NB4 (cell line): ENCODE measurements at regions not wholly inside any gene's neighbourhood (a gene's known extent, or its start where the extent isn't known, plus 50 kb on each side); places are given as distances from the start of the nearest gene placed in this dataset.

ENCODE experiments used
- POLR2A ChIP-seq: IDR thresholded peaks from 2 replicates; pipeline ENCODE4 v1.6.1; 2011; ENCODE audit warnings: mild to moderate bottlenecking; ENCODE audit not compliant: insufficient read length; ENCODE audit errors: extremely low read depth
- TF ChIP-seq, protein P1 (sequence below): IDR thresholded peaks from one replicate; pipeline ENCODE4 v1.5.1; 2012; ENCODE audit warnings: low read depth, low read length
- TF ChIP-seq, protein P2 (sequence below): IDR thresholded peaks from 2 replicates; pipeline ENCODE4 v1.6.1; 2011; ENCODE audit warnings: low read depth, low read length

DNA sequence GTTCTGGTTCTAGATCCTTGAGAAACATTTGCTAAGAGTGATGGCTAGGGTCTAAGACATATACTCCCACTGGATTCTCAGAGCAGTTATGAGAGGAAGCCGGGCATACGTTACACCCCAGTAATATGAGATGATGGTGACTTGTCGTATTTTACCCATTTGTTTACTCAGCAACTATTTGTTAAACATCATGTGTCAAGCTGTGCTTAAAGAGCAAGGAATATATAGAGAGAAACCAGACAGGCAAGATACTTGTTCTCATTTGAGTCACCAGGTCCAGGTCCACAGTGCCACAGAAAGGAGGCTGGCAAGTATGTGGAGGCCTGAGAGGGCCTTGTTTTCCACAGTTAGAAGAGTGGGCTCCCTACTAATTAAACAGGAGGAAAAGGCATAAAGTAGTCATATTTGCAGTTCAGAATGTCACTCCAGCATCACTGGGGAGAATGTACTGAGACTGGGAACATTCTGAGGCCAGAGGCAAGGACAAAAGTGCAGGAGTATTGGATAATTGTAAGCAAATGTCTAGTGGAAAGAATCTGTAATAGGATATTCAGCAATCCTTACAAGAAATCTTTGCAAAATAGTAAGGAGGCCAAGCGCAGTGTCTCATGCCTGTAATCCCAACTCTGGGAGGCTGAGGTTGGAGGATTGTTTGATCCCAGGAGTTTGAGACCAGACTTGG is 142.2 kb downstream of the IRS2 start:
- TF ChIP-seq, protein P1, sequence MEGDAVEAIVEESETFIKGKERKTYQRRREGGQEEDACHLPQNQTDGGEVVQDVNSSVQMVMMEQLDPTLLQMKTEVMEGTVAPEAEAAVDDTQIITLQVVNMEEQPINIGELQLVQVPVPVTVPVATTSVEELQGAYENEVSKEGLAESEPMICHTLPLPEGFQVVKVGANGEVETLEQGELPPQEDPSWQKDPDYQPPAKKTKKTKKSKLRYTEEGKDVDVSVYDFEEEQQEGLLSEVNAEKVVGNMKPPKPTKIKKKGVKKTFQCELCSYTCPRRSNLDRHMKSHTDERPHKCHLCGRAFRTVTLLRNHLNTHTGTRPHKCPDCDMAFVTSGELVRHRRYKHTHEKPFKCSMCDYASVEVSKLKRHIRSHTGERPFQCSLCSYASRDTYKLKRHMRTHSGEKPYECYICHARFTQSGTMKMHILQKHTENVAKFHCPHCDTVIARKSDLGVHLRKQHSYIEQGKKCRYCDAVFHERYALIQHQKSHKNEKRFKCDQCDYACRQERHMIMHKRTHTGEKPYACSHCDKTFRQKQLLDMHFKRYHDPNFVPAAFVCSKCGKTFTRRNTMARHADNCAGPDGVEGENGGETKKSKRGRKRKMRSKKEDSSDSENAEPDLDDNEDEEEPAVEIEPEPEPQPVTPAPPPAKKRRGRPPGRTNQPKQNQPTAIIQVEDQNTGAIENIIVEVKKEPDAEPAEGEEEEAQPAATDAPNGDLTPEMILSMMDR: no peak
- no peak for TF ChIP-seq POLR2A
- TF ChIP-seq, protein P2, sequence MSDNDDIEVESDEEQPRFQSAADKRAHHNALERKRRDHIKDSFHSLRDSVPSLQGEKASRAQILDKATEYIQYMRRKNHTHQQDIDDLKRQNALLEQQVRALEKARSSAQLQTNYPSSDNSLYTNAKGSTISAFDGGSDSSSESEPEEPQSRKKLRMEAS: no peak
